GM21529 (cell line): ENCODE measurements at regions not wholly inside any gene's neighbourhood (a gene's known extent, or its start where the extent isn't known, plus 50 kb on each side); places are given as distances from the start of the nearest gene placed in this dataset.
"Not testable (repeated sequence)": the region's sequence is repeated elsewhere in the genome, so short reads cannot be mapped to it uniquely, and the experiment has no call there.

ENCODE experiments used
- ATAC-seq: cut with Tn5 transposase; IDR thresholded peaks from one replicate; pipeline ENCODE4 v1.9.1; 2021; ENCODE audit not compliant: unreplicated experiment

DNA sequence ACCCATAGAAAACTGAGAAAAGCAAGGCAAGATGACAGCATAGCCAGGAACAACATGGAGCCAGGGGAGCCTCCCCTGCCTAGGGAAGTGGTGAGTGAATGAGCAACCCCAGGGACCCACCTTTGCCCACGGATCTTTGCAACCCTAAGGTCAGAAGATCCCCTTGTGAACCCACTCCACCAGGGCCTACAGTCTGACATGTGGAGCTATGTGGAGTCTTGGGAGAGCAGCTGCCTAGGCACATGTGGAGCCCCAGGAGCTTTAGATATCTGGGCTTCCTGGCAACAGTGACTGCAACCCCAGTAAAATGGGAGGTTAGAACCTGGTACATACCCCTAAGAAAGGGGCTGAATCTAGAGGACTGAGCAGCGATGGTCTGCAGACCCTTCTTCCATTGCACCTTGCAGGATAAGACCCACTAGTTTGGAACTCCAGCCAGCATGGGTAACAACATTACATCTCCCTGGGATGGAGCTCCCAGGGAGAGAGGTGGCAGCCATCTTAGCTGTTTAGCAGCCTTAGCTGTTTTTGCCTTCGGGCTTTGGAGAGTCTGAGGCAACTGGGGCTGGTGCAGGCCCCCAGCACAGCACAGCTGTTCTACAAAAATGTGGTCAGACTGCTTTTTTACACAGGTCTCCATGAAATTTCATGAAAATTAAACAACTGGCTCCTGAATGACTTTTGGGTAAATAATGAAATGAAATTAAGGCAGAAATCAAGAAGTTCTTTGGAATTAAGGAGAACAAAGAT is 104.7 kb upstream of the TRIM2 start:
- ATAC-seq: no peak

DNA sequence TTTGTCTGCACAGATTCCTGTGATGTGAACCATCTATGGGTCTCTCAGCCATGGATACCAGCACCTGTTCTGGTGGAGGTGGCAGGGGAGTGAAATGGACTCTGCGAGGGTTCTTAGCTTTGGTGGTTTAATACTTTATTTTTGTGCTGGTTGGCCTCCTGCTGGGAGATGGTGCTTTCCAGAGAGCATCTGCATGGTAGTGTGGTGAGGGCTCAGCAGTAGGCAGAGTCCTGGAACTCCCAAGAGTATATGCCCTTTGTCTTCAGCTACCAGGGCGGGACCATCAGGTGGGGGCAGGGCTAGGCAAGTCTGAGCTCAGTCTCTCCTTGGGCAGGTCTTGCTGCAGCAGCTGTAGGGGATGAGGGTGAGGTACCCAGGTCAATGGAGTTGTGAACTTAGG is 97.5 kb upstream of the TRIM2 start:
- ATAC-seq: not testable (repeated sequence)

DNA sequence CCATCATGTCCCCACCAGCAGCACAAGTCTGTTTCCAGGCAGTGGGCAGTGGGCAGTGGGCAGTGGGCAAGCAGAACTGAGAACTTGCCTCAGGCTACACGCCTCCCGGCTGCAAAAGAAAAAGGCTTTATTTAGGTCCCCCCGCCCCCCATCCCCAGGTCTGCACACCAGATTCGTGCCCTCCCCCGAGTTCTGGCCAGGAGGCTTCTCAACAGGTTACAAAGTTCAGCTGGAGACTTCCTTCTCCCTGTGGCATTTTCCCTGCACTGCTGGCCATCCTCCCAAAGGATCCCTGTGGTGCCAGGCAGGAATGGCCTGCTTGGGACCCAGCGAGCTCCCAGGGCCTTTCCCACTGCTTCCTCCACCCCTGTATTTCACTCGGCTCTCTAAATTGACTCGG is 97.0 kb upstream of the TRIM2 start:
- ATAC-seq: no peak

DNA sequence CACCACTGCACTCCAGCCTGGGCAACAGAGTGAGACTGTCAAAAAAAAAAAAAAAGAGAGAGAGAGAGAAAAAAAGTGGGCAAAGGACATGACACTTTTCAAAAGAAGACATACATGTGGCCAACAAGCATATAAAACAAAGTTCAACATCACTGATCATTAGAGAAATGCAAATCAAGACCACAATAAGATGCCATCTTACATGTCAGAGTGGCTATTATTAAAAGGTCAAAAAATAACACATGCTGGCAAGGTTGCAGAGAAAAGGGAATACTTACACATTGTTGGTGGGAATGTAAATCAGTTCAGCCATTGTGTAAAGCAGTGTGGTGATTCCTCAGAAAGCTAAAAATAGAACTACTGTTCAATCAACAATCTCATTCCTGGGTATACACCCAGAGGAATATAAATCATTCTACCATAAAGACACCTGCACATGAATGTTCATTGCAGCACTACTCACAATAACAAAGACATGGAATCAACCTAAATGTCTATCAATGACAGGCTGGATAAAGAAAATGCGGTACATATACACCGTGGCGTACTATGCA is 94.9 kb upstream of the TRIM2 start:
- no peak for ATAC-seq

DNA sequence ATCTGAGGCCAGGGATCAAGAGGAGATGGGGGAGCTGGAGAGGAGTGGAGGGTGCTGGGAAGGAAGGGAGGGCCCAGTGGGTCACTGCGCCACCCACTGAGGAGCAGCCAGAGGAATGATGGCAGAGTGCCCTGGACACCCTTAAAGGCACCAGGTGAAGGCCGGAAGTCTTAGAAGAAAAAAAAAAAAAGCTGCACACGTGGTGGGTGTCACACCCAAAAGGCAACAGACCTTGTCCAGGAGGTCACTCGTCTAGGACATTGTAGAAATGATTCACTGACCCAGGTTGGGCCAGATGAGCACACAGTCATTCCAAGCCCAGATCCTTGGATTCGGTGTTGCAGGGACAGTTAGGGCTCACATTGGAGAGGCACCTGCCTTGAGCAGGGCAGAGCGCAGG is 93.5 kb upstream of the TRIM2 start:
- no peak for ATAC-seq

DNA sequence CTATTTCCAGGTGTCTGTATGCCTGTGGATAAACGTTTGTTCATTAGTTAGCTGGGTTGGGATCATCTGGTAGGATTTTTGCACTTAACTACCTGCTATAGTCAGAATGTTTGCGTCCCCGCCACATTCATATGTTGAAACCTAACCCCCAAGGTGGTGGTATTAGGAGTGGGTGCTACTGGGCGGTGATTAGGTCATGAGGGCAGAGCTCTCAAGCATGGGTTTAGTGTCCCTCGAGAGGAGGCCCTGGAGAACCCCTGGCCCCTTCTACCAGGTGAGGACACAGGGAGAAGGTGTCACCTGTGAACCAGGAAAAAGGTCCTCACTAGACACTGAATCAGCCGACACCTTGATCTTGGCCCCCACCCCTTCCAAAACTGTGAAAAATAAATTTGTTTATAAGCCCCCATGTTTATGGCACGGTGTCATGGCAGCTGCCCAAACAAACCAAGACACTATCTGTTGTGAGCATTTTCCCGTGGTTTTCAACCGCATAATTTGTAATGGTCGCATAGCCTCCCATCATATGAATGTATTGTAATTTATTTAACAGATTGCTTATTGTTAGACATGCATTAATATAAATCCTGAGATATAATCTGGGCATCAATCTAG is 92.7 kb upstream of the TRIM2 start:
- ATAC-seq: no peak

DNA sequence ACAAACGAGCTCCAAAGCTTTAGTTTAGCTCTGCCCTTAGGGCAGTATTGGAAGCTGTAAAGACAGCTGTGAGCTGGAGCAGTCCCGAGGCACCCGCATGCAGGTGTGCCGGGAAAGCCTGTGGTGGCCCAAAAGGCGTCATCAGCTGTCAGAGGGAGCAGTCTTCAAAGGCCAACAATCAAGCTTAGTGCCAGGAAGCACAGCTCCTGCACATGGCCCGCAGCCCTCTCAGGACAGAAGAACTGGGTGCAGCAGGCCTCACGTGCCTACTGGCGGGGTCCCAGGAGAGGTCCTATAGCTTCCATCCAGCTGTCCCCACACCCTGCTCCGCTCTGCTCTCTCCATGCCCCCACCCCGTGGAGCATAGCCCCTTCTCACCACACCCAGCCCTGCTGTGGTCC is 92.2 kb upstream of the TRIM2 start:
- no peak for ATAC-seq

DNA sequence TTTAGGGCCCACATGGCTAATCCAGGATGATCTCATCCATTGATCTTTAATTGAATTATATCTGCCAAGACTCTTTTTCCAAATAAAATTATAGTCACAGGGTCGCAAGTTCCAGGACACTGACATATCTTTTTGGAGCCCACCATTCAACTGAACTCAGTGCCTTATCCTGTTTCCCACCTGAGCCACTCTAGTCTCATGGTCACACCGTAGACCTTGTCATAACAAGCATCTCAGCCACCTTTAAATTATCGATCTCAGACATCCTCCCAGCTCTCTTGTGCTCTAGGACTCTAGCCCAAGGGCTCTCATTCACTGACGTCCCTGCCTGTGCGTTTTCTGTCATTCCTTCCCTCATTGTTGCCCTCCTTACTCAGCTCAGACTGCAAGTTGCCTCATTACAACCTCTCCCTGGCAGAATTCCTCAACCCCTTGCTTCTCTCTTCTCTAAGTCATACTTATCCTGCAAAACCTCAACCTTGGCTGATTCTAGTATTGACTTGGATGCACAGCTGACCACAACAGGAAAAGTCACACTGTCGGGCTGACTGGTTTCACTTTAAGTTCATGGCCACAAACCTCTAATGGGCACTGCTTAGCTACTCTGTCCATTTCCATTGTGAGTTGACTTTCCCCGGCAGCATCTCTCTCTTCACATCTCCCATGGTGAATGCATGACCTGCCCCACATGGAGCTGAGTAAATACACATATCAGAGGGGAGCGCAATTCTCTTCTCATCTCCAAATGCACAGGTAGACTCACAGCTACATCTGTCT is 91.0 kb upstream of the TRIM2 start:
- ATAC-seq: no peak

DNA sequence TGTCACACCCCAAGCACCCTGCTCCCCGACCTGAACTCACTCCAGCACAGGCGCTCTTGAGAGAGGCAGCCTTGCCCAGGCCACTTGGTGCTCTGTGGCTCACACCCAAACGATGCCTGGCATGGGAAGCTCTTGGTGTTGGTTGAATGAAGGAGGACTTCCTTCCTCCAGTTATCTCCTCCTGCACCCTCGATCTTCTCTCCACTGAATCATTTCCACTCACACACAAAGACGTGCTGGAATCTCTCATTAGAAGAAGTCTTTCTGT is 90.5 kb upstream of the TRIM2 start:
- ATAC-seq: no peak

DNA sequence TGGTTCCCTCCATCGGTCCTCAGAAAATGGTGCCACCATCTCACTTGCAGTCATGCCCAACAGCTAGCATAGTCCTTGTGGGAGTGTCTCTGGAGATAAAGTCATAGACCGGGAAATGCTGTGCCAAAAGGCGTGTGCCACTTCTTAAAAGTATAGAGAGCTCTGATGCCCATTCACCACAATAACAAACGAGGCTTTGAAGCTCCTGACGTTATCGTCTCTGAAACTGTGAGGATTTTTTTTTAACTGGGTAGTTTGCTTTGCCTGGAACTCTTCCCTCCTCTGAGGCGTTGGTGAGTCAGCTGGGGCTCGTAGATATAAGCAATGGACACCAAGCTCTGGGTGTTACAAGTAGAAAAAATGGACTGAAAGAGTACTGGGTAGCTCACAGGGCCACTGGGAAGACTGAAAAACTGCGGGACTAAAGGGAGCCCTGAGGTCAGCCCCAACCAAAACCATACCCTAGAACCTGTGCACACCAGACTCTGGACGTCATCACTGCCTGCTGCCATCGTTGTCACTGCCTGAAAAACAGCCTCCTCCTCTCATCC is 89.4 kb upstream of the TRIM2 start:
- no peak for ATAC-seq

DNA sequence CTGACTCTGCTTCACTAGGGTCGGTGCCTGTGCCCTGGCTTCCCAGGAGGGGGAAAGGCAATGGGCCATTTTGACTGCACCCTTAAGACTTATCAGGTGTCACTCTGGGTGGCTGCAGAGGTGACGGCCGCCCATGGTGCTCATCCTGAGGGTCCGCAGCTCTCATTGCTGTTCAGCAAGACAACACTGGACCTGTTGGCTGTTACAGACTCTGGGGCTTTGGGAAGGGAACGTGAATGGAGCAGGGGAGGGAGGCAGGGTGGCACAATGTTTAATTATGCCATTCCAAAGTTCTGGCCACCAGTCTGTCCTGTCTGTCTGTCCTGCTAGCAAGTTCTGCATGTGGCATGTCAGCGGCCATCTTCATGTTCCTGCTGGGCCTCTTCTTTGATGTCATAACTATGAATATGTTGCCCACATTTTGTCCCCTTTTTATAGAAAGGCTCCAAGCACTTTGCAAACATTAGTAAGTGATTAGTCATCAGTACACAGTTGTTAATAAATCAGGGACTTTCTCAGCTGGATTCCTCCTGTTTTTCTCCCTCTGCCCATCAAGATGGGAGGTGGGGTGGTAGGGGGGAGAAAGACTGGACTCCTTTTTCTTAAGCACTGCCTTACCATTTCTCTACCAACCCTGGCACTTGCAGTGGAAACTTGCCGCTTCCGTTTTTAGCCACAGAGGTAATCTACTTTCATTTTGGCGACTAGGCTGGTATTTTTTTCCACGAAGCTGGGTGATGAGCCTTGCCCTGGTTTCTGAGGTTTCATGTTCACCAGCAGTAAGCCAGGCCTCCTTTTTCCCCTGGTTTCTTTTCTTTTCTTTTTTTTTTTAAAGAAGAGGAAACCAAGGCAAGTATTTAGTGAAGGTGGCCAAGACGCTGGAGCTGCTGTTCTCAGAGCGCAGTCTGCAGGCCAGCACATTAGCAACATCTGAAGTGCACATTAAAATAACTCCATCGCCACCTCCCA is 88.6 kb upstream of the TRIM2 start:
- peak; percentile 84 for ATAC-seq

DNA sequence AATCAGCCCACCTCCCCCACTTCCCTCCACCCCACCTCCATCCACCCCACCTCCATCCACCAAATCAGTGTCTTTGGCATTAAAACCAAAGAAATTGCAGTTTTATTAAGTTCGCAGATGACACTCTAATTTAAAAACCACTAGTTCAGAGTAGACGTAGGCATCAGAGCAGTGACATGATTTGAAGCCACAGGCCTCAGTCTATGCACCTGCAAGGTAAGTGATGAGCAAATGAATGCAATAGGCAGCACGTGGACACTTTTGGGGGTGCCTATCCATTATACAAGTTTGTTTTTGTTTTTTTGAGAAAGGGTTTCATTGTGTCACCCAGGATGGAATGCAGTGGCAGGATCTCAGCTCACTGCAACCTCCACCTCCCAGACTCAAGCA is 88.0 kb upstream of the TRIM2 start:
- no peak for ATAC-seq

DNA sequence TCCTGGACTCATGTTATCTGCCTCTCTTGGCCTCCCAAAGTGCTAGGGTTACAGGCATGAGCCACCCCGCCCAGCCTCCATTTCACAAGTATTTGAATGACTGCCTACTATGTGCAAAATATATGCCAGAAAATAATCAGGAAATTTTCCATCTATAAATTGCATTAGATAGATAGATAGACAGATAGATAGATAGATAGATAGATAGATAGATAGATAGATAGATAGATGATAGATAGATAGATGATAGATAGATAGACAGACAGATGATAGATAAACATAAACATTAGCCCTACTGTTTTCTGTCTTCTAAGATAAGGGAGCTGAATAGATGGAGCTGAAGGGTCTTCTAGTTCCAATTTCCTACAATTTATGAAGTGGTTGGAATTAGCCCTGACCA is 87.4 kb upstream of the TRIM2 start:
- ATAC-seq: no peak

DNA sequence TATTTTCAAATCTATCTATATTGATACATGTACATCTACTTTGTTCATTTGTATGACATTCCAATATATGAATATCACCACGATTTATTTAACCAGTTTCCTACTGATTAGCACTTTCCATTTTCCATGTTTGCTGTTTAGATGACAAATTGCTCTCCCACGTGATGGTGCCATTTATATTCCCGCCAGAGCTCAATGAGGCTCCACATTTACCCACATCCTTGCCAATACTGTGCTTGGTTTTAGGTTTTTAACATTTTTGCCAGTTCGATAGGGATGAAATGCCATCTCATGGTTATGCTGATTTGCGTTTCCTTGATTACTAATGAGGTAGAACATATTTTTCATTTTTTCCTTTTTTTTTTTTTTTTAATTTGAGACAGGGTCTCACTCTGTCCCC is 86.7 kb upstream of the TRIM2 start:
- no peak for ATAC-seq

DNA sequence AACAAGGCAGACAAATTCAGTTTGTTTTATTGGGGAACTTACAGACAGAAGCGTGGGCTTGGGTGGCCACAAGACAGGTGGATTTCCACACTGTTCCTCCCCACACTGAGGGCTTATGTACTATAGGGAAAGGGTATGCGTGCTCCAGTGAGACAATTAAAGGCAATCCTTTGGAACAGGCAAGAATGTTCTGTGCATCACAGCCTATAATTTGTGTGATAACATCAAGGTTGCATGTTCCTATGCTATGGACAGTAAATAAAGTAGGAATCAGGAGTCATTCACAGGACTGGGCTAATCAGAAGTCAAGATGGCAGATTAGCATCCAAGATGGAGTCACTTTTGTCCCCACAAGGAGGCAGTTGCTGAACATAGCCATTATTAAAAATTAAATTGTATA is 84.6 kb upstream of the TRIM2 start:
- ATAC-seq: no peak

DNA sequence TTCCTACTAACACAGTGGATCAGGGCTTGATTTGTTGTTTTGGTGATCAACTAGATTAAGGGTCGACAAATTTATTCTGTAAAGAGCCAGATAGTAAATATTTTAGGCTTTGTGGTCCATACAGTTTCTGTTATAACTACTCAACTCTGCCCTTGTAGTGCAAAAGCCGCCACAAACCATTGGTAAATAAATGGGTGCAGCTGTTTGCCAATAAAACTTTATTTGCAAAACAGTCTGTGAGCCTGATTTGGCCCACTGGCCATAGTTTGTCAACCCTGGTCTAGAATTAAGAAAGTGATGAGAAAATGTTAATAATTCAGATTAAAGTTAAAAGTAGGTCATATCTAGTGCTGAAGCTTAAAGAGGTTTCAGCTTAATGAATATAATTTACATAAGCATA is 84.0 kb upstream of the TRIM2 start:
- no peak for ATAC-seq

DNA sequence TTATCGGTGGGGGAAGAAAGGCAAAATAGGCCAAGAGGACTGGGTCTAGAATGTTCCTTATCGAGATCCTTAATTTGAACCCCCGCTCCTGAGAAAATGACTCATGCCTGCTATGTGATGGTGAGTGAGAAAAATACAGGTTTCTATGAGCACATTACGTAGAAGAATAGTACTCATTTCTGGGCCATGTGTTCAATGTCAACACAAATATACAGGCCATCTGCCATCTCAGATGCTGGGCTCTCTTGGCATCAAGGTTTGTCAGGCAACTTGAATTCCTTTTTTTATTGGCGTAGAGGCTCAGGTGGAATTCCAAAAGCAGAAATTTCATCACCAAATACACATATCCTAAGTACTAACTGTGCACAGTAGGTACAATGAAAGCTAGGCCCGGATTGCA is 81.4 kb upstream of the TRIM2 start:
- no peak for ATAC-seq

DNA sequence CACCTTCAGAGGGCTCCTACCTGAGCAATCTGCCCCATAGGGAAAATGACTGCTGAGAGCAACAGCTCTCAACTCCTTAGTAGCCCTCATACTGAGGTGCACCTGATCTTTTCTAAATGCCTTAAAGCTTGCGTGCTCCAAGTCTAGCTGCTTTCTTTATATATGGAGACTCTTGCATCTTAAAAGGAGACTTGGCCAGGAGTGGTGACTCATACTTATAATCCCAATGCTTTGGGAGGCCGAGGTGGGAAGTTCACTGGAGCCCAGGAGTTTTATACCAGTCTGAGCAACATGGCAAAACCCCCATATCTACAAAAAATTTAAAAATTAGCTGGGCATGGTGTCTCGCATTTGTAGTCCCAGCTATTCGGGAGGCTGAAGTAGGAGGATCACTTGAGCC is 78.1 kb upstream of the TRIM2 start:
- ATAC-seq: no peak

DNA sequence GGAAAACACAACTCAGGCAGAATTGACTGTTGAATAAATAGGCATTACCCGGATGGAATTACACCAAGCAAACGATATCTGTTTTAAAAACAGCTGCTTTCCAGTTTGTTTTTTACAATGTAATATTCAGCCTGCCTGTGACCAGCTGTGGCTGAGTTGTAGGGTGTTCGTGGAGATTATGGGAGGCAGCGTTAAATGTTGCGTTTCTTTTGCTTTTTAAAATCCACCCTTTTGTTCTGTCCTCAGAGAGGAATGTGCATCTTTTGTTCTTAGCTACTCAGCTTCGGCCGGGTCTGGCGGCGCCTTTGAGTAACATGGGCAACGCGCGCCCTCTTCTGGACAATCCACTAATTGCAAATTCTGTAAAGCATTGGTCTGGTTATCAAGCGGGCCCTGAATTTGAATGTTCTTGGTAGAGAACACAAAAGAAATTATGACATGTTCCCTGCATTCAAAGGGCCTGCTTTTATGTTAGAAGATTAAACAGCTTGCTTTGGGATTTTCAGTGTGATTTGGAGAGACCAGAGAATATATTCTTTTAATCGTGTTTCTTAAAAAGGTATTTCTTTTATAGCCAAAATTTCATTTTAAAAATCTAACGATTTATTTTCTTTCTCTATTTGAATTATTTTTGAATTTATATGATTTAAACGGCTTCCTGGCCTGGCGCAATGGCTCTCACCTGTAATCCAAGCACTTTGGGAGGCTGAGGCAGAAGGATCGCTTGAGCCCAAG is 76.3 kb upstream of the TRIM2 start:
- peak; percentile 87 for ATAC-seq

DNA sequence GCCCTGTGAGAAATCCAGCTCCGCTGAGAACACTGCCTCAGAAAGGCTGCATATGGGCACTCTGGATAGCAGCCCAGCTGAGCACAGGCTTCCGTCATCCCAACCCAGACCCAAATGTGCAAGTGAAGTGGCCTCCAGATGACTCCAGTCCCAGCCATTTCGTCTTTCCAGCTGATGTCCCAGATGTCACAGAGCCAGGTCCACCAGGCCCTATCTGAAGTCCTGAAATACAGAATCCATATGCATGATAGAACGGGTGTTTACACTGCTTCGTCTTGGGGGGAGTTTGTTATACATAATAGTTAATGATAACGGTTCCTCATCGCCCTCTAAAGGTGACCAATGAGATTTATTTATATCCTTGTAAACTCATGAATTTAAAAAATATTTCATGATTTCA is 72.6 kb upstream of the TRIM2 start:
- no peak for ATAC-seq
